DMS153 treated with DMSO at 0.1 percent for 48 hours (cell line): ENCODE measurements at regions not wholly inside any gene's neighbourhood (a gene's known extent, or its start where the extent isn't known, plus 50 kb on each side); places are given as distances from the start of the nearest gene placed in this dataset.
"Not testable (repeated sequence)": the region's sequence is repeated elsewhere in the genome, so short reads cannot be mapped to it uniquely, and the experiment has no call there.

Source experiments
- DNase-seq: peaks from one replicate; lab custom pipeline; 2025; ENCODE audit not compliant: unreplicated experiment; lab: John Stamatoyannopoulos, UW

- no peak for DNase-seq
Measured at GRCh38 chr20:59459586-59459985, 144.8 kb upstream of the PHACTR3 start.

- DNase-seq = no peak
Measured at GRCh38 chr20:59460352-59460751, 144.0 kb upstream of the PHACTR3 start.

GRCh38 chr20:59461526-59461925, 142.8 kb upstream of the PHACTR3 start:
- DNase-seq = no peak

DNA sequence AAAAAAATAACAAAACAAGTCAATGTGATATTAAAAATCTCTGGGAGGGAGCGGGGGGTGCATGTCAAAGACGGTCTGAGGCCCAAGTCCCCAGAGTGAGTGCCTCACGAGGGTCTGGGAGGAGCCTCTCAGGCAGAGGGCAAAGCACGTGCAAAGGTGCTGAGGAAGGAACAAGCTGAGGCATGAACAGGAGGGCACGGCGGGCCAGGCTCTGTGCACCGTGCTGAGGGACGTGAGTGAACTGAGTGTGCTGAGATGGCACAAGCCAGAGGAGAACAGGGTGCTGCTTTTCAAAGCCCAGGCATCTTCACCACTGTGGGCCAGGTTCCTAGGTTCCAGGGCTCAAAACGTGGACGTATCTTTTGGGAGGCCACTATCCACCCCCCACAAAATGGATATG, 142.1 kb upstream of the PHACTR3 start:
- no peak for DNase-seq

DNA sequence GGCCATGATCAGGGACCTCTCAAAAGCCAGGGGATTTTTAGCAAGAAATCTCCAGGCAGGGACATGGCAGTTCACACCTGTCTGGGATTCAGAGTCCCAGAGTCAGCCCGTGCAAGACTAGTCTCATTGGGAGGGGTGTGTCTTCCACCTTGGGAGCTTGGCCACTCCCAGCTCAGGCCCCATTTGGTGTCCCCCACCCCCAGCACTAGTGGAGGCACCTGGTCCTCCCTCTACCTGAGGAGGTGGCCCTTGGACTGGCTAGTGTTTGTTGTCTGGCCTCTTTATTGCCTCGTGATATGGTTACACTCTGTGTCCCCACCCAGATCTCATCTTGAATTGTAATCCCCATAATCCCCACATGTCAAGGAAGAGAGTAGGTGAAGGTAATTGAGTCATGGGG, 140.8 kb upstream of the PHACTR3 start:
- DNase-seq = no peak

DNA sequence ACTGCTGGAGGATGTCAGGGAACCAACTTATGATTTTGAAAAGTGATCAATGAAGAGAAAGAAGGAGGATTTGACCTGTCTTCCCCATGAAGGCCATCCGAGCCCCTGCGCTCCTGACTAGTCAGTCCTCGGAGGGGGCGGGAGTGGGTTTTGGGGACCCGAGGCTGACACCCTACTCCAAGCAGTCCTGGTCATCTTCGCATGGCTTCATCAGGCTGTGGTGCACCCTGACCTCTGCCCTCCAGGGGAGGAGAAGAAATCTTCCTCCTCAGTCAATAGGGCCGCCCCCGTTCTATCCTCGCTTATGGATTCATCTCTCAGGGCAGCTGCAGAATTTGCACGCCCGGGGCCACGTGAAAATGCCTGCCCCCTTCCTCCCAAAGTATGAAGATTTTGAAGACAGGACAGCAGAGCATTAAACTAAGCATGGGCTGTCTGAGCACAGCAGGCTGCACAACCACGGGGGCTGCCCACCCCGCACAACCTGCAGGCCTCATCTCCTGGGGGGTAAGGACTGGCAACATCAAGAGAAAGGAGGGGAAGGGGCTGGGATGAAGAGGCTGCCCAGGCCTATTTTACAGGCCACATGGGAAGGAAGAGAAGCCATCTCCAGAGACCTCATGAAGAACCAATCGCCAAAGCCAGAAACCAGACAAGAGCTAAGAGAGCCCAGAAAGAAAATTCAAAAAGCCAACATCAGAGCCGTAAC, 138.1 kb upstream of the PHACTR3 start:
- no peak for DNase-seq

DNA sequence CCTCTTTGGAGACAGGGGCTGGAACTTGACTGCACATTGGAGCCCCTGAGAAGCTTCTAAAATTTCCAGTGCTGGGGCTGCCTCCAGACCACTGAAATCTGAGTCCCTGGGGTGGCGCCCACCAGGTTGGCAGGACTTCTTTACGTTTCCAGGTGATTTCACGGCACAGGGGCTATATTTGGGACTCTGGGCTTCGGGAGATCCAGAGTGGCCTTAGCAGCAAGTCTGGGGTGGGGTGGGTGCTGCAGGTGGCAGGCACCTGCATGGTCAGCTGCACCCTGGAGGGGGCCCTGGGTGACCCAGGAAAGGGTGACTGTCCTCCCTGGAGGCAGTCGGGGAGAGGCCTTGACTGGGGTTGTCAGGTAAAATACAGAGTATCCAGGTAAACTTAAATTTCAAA, 135.5 kb upstream of the PHACTR3 start:
- DNase-seq = no peak

DNA sequence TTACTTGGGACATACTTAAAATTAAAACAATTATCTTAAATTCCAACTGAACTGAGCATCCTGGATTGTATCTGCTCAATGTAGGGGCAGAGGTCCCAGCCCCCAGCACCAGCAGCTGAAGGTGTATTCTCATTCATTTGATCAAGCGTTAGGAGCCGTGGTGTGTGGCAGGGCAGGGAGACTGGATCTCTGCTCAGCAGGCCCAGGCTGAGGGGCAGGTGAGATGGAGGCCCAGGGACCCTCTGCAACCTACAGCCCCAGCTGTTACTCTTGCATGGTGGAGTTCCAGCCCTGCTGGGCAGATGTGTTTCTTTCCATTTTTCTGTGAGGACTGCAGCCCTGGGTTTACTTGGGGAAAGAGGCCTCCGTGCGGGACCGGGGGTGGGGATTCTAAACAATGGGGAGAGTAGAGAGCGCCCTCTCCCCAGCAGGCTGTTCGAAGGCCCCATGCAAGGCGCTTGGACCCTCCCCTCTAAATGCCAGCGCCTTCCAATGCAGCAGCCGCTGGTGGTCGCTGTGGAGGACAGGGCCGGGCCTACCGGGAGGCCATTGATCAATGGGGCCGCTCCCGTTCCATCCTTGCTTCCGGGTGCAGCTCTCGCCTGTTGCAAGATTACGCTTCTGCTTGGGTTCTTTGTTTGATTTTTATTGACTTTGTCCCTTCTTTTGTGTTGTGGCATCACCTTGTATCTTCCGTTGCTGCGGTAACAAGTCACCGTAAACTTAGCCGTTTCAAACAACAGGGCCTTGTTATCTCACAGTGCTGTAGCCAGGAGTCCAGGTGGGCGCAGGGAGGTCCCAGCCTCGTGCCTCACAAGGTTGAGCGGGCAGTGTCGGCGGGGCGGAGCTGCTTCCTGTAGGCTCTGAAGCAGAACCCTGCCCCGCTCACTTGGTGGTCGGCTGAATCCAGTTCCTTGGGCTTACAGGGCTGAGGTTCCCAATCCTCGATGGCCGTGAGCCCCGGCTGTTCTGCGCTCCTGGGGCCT, 134.8 kb upstream of the PHACTR3 start:
- no peak for DNase-seq

DNA sequence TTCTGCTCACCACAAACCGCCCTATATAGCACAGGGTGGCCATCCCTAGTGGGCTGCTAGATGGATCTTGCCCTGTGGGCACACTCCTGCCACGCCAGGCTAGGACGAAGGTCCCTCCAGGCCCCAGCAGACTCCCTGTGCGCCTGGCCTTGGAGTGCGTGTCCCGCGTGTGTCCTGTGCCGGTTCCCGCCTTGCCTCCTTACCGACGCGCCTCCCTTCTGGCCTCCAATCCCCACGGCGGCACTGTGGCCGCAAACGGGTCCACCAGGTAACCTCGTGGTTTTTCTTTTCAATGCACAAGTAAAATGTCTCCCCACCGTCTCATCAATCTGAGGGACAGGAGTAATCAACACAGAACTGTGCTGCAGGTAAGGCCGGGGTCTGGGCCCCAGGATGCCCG, 133.8 kb upstream of the PHACTR3 start:
- DNase-seq = no peak

- DNase-seq = no peak
Measured at GRCh38 chr20:59471653-59472421, 132.5 kb upstream of the PHACTR3 start.

GRCh38 chr20:59473742-59474141, 130.6 kb upstream of the PHACTR3 start:
- no peak for DNase-seq

GRCh38 chr20:59481067-59481466, 123.3 kb upstream of the PHACTR3 start:
- no peak for DNase-seq

- no peak for DNase-seq
Measured at GRCh38 chr20:59481477-59482018, 122.8 kb upstream of the PHACTR3 start.

- DNase-seq = no peak
Measured at GRCh38 chr20:59482351-59483187, 121.8 kb upstream of the PHACTR3 start.

- DNase-seq = no peak
Measured at GRCh38 chr20:59483481-59483880, 120.9 kb upstream of the PHACTR3 start.

GRCh38 chr20:59484228-59484627, 120.1 kb upstream of the PHACTR3 start:
- no peak for DNase-seq

GRCh38 chr20:59485576-59486454, 118.5 kb upstream of the PHACTR3 start:
- DNase-seq = no peak

DNA sequence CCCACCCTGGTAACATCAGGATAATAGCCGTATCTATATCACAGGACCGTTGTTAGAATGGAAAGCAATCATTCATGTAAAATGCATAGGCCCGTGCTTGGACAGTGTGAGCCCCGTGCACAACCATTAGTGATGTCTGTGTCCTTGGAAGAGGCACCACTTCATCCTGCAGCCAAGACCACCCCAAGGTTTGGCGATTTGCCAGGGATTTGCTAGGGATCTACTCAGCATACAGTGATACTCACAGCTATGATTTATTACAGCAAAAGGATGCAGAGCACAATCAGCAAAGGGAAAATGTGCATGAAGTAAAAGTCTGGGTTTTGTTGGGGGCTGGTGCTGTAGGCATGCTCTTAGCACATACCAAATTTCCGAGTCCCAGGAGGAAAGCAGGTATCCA, 115.9 kb upstream of the PHACTR3 start:
- not testable (repeated sequence) for DNase-seq
